IPS-NIHi11 (cell line): ENCODE measurements at regions not wholly inside any gene's neighbourhood (a gene's known extent, or its start where the extent isn't known, plus 50 kb on each side); places are given as distances from the start of the nearest gene placed in this dataset.
"Not testable (repeated sequence)": the region's sequence is repeated elsewhere in the genome, so short reads cannot be mapped to it uniquely, and the experiment has no call there.

Source experiments
- DNase-seq: peaks from one replicate; pipeline ENCODE4 v3.0.0; 2012; ENCODE audit warnings: mixed read lengths, low spot score

DNA sequence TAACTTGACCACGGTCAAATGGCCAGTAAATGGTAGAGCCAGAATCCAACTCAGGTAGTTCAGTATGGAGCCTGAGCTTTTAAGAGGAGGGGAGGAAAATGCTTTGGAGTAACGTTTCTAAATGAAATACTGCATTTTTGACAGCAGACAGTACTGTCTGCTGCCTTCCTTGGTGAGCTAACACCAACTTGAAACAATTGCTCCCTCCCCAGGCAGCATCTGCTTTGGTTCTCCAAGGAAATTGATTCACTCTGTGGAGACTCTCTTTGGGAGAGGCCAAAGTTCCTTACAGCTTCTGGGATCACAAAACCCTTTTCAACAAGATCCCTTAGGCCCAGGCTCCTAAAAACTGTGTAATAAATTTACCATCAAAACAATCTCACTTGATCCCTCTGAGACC is 75.2 kb upstream of the SSBP2 start:
- DNase-seq = no peak

DNA sequence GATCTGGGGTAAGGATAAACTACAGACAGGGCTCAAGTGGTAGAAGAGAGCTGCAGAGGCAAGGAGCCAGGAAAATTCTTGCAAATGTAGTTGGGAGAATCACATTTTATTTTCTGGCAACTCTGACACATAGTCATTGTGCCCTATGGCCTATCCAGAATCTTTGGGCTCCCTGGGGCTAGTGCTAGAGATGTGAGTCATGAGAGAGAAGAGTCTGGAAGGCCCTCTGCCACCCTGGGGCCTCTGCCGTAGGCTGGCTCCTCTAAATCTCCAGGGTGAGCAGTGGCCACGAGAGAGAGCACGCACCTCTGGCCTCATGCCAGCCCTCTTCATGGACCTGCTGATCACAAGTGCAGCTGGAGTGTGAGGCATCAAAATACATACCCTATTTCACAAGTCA is 74.3 kb upstream of the SSBP2 start:
- no peak for DNase-seq

DNA sequence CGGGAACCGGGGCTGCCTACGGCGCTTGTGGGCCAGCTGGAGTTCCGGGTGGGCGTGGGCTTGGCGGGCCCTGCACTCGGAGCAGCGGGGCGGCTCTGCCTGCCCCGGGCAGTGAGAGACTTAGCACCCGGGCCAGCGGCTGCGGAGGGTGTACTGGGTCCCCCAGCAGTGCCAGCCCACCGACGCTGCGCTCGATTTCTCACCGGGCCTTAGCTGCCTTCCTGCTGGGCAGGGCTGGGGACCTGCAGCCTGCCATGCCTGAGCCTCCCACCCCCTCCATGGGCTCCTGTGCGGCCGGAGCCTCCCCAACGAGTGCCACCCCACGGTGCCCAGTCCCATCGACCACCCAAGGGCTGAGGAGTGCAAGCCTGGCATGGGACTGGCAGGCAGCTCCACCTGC is 72.8 kb upstream of the SSBP2 start:
- DNase-seq = not testable (repeated sequence)

DNA sequence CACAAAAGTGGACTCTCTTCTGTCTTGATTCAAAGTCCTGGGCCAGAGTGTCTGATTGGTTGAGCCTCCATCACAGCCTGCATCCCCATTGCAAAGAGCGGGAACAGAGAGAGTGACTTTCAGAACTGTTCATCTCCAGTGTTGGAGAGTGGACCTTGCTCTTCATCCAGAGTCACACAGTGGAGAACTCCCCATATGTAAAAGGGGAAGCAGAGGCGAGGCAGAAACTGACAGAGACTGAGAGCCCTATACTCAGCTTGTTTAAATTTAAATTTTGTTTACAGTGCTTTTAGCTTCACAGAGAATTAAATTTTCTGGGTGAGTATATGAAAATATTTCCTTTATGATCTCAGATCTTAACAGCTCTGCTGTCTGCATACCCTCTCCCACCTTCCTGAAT is 70.0 kb upstream of the SSBP2 start:
- no peak for DNase-seq

DNA sequence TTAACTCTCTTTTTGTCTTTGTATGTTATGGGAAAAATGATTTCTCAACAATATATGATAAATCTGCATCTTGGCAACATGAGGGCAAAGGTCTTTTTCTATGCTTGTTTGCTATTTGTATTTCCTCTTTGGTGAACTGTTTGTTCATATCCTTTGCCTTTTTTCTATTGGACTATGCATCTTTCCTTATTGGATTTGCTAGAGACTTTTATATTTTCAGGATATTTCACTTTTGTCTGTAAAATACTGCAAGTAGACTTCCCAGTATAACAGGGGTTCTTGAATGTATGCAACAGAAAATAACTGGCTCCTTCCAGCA is 69.4 kb upstream of the SSBP2 start:
- DNase-seq = no peak

DNA sequence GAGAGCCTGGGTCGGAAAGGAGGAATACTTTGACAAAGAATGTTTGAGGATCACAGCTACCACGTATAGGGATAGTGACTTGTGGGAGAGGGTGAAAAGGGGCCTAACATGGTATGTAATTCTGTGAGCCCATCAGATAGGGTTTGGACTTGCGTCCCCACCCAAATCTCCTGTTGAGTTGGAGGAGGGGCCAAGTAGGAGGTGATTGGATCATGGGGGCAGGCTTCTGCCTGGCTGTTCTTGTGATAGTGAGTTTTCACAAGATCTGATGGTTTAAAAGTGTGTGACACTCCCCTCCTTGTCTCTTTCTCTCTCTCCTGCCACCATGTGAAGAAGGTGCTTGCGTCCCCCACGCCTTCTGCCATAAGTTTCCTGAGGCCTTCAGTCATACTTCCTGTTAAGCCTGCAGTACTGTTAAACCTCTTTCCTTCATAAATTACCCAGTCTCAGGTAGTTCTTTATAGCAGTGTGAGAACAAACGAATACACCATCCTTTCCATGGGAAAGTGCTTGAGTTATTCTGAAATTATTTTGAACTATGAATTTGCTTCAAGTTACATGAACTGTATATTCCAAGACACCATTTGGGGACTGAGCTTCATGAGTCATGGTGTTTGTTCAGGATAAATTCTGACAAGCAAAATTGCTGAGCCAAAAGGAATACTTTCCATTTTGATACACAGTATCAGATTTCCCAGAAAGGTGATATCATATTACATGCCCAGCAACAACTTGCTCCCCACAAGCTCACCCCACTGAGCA is 68.8 kb upstream of the SSBP2 start:
- DNase-seq = no peak

DNA sequence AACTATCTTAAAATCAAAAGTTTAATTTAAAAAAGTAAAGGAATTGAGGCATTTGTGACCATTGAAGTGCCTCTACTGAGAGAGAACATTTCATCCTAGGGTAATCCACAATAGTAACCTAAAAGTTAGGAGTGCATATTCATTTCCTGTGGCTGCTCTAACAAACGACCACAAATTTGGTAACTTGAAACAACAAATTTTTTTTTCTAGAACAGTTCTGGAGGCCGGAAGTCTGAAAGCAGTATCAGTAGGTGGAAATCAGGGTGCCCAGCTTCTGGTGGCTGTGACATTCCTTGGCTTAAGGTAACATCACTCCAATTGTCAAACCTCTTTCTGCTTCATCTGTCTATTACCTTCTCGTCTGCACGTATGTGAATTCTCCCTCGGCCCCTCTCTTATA is 67.1 kb upstream of the SSBP2 start:
- DNase-seq = no peak

DNA sequence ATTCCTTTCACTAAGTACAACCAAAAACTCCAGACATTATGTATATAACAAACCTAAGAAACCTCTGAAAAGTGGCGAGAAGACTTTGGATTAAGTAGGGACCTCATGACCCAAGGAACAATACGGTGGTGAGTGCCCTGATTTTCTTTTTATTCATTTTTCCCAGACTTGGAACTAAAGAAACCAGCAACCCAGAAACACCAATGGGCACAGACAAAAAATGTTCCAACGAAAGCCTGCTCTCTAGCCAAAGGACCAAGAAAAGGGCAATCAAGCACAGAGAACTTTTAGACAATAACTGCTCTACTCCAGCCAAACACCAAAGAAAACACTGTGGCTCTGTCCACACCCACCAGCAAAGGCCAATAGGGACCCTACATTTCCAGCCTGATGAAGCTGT is 66.2 kb upstream of the SSBP2 start:
- DNase-seq = no peak

DNA sequence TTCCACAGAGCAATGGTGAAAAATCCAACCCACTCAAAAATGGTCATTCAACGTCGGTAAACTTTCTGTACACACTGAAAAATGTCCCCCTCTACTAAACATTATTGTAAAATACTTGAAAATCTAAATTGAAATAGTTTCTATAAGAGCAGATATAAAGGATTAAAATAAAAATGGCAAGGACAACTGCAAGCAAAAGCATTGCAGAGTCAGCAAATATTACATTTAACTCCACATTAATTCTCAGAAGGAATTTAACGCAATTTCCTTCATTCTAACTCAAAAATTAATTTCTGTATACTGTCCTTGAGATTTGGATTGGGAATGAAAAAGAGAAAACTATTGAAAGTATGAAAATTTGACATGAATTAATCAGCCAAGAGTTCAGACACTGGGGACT is 64.4 kb upstream of the SSBP2 start:
- DNase-seq = no peak

DNA sequence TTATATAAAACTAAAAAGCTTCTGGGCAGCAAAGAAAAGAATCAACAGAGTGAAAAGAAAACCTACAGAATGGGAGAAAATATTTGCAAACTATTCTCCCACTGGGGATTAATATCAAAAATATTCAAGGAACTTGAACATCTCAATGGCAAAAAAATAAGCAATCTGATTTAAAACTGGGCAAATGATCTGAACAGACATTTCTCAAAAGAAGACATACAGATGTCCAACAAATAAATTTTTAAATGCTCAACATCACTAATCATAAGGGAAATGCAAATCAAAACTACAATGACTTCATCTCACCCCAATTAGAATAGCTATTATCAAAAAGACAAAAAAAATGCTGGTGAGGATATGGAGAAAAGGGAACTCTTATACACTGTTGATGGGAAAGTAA is 57.2 kb upstream of the SSBP2 start:
- no peak for DNase-seq

DNA sequence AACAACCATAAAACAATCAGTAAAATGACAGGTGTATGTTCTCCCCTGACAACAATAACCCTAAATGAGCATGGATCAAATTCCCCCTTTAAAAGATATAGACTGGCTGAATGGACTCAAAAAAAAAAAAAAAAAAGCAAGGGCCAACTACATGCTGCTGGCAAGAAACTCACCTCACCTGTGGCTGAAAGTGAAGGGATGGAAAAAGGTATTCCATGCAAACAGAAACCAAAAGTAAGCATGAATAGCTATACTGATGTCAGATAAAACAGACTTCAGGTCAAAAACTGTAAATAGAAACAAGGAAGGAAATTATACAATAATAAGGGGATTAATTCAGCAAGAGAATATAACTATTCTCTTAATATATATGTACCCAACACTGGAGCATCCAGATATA is 54.2 kb upstream of the SSBP2 start:
- no peak for DNase-seq

DNA sequence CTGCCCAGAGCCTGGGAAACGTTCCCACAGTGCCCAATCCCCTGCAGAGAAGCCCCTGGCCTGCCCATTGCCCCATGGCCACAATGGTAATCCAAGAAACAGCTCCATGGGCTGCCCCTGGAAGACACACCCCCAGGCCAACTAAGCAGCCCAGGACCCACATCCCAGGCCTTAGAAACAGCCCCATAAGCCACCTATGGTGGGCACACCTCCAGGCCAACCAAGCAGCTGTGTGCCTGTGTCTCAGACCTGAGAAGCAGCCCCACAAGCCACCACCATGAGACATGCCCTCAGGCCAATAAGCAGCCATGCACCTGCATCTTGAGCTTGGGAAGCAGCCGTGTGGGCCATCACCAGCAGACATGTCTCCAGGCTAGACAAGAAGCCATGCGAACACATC is 52.9 kb upstream of the SSBP2 start:
- no peak for DNase-seq

DNA sequence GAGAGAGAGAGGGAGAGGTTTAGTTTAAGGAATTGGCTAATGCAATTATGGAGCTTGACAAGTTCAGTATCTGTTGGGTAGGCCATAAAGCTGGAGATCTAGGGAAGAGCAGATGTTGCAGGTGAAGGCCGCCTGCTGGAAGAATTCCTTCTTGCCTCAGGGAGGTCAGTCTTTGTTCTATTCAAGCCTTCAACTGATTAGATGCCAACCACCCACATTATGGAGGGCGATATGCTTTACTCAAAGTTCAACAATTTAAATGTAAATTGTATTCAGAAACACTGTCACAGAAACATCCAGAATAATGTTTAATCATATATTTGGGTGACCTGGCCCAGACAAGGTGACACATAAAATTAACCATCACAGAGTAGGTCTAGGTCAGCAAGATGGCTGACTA is 51.7 kb upstream of the SSBP2 start:
- no peak for DNase-seq

DNA sequence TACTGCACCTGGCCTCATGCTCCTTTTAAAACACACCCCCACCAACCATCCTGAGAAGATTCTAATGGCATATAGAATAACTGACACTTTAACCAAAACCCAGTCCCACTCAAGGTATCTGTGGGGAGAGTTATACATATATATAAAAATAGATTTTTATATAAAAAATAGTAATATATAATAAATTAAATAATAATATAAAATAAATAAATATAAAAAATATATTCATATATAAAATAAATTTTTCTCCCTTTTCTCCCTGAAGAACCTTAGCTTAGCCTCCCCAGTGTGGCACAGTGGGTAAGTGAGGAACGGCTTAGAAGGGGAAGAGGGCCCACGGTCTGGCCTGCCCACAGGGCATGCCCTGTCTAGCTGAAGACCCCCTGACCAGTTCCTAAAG is 51.1 kb upstream of the SSBP2 start:
- no peak for DNase-seq

DNA sequence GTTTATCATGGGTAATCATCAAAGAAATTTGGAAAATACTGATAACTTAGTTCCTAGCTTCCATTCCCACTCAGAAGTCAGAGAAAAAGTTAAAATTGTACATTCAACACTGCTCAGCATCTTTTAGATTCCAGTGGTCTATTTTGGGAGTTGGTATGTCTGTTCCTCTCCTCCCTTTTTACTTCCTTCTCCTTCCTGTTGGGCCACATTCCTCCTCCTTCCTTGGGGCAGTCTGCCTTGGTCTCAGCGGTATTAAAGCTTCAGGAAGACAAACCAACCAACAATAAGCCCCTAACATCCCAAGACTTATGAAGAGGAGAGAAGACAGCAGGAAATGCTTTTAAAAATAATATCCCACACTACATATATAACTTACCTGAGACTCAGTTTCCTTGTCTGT is 49.9 kb upstream of the SSBP2 start:
- no peak for DNase-seq
